ENCODE measurements at regions not wholly inside any gene's neighbourhood (a gene's known extent, or its start where the extent isn't known, plus 50 kb on each side); places are given as distances from the start of the nearest gene placed in this dataset.

DNA sequence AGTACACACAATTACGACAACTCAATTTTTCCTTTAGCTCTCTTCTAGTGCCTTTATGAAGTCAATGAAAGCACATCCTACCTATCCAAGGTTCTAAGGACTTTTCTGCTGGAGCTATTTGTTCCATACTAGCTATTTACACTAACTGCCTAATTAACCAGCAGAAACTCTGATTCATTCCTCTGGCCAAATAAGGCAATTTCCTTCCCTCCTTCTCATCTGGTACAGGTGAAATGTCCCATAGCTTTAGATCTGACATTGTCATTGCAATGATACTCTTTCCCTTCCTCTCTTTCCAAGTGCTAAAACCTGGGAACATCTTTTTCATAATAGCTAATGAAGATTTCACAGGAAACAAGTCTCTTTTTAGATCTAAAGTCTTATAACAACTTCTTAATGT is 521.7 kb downstream of the SOX2 start:
- DNase-seq = no peak

DNA sequence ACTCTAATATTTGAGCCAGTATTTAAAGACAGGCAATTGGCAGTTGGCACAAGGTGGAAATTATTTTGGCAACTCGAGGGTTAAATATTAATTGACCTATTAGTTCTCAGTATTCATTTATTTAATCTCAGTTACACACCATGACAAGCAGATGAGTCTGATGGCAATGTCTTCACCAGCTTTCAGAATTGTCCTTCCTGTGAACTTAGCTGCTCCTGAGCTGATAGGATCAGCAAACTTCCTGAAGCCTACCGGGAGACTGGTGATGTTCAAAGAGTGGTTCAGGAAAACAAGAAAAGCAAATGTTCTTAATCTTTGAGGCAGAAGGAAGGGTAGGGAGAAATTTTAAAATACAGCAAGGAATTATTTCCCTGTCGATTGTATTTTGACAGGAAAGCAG is 522.2 kb downstream of the SOX2 start:
- DNase-seq = no peak

DNA sequence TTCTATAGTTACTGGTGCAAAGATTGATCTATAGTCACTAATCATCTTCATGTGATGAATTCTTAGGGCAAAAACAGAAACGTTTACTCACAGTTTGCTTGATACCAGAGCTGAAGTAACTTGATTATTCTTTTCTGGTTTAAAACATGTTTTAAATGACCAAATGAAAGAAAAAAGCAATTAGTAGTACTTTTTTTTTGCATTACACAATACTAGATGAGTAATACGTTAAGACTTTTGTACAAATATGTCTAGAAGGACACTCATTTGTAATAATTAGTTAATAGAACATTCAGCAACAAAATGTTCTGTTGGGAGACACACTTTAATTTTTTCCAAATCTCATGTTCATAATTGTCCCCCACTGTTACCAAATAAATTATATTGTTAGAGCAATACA is 523.2 kb downstream of the SOX2 start:
- no peak for DNase-seq

DNA sequence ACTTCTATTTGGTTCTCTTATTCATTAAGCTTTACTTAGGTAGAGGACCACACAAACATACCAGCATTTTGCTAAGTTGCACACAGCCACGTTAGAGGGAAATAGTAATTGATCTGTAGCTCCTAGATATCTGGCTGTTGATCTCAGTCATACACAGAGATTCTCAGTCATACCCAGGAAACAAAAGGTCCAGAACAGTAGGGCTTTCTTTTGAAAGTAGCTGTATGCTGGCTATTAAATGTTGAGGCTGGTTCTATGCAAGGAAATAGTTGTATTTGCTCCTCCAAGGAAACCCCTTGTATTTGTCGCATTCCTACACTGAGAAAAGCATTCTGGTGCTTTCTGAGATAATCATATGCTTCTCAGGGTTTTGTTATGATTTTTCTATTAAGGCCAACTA is 523.8 kb downstream of the SOX2 start:
- no peak for DNase-seq

DNA sequence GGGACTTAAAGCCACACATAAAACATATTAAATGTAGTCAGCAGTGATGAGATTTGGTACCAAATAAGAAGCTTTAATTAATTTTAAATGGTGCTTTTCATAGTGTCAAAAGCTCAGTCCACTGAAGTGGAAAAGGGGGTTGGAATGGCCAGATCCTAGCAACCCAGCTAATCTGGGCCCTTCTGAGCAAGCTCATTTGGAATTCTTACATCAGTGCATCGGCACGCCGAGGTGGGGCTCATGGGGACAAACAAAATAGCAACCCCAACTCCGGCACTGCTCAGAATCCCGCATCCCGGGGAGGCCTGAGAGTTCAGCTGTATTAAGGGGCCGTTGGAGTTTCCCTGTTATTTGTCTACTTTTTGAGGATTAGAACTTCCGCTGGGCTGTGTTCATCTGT is 526.4 kb downstream of the SOX2 start:
- no peak for DNase-seq

DNA sequence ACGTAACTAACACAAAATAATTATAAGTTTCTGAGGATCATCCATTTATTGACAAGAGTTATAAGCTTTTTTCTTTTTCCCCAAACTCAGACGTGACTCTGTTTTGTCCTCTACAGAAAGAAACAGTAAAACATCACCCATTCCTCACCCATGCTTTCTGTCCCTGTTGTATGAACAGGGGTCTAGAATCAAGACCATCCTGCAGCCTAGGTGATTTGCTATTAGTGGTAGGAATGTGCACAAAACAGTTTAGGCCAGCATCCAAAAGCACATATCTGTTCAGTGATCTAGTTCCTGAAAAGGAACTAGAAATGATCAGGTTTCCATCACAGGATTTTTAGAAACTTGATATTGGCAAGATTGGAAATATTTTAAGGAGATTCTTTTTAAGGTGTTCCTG is 527.6 kb downstream of the SOX2 start:
- DNase-seq = no peak

DNA sequence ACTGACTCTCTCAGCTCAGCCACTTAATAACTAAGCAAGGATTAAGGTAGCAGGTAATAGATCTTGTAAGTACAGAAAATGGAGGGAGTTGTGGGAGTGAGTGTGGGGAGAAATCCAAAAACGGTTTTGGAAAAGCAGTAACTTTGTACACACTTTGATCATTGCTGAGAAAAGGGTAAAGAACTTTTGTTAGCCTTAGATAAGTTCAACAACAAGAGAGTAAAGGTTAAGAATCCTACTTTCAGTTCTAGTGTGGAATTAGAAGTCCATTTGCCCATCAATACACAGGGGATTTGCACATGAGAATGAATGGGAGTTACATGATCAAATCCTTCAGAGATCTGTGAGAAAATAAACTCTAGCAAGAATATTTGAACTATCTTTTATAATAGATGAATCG is 528.7 kb downstream of the SOX2 start:
- no peak for DNase-seq

DNA sequence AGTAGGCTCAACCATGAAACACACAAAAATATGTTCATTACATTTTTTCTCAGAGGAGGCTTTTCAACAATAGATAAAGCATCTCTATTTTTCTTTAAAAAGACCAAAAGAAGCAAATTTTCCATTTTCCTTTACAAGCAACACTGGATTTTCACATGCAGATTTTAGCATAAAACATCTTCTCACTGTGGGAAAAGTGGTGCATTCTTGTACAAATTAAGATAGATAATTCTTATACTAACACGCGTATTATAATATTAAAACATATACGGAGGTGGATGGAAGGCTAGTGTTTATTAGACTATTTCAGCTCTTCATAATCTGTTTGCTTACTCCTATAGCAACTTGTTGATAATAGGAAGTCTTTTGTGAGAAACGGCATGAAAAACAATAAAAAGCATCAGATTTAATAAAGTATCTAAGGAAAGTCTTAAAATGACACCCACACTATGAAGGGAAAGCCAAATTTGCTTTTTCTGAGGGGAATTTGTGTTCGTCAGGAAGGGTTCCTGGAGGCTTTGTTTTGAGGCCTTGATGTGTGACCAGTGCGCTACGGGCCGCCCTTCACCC is 529.6 kb downstream of the SOX2 start:
- DNase-seq = no peak

DNA sequence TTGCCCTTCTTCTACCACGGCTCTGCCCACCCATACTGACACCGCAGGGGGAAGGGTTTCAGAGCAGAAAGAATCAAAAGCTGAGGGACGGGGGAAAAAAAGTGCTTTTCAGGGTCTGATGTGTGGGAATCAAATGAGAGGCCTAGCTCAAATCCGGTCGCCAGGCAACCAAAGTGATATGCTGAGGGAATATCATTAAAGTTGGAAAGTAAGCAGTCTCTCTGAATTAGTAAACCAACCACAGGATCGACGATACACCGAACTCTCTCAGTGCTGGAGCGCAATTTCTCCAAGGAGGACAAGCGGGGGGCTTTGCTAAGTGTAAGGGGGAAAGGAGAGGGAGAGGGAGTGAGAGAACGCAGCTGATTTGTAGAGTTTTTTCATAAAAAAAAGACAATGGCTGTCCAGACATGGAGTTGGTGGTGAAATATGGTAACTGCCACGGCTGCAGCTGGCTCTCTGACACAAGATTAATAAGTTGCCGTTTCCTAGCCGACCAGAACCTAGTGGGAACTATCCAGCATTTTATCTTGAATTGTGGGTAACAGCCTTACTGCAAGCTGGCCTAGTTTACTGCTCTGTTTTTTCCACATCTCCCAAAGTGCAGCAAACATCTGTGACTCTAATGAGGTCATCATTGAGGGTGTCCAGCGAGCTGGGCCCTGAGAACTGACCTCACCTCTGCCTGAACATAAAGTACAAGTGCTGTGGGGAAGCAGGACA is 530.2 kb downstream of the SOX2 start:
- no peak for DNase-seq

DNA sequence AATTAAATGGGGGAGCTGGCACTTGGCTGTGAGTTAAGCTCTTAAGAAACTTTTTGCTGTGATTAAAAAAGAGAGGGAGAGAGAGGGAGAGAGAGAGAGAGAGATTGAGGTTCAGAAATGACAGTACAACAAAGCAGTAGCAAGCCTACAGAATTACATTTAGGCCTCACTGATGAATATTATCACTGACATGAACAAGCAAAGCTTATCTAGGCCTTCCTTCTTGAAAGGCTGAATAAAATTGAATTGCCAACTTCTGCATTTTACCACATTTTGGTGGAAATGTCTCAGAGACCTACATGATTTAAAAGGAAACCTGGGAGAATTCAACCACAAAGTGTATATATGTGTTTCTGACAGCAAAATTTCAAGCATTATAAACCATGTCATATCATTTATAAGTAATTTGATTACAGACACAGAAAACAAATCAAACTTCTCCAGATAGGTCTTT is 530.8 kb downstream of the SOX2 start:
- no peak for DNase-seq

DNA sequence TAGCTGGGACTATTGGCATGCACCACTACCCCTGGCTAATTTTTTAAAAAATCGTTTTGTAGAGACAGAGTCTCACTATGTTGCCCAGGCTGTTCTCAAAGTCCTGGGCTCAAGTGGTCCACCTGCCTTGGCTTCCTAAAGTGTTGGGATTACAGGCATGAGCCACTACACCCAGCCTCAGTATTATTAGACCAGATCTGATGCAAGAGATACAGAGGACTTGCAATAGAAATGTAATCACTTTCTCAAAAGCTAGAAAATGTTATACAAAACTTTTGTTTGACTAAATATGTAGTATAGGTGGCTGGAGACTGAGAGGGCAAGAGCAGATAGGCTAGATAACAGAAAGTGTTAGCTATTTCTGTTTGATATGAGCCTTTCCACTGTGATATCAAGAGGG is 531.9 kb downstream of the SOX2 start:
- DNase-seq = no peak

DNA sequence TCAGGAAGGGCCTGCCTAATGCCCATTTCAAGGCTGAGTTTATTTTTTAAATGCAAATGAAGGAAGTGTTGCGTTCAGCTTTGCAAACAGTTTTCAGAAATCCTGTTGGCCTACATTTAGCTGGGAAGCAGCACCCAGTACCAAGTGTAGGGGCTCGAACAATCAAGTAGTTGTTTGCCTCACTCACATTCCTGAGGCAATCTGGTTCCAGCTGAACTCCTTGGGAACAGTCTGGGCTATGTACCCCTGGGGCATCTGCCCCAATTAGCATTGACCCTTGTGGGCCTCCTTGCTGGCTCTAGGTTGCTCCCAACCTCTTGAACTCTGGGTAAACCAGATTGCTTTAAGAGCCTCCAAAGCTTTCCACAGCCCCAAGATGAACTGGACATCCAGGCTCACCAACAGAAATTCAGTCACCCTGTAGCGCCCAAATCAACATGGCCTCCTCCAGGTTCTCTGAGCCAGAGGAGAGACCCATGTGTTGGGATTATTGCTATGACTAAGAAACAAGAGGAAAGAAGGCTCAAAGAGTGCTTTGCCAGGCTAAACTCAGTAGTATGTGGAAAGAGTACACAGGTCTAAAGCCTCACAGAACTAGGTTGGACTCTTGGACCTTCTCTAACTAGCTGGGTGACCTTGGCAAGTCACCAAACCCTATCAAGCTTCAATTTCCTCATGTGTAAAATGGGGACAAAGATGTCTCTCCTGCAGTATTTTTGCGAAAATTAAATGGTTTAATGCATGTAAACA is 532.7 kb downstream of the SOX2 start:
- DNase-seq = no peak

DNA sequence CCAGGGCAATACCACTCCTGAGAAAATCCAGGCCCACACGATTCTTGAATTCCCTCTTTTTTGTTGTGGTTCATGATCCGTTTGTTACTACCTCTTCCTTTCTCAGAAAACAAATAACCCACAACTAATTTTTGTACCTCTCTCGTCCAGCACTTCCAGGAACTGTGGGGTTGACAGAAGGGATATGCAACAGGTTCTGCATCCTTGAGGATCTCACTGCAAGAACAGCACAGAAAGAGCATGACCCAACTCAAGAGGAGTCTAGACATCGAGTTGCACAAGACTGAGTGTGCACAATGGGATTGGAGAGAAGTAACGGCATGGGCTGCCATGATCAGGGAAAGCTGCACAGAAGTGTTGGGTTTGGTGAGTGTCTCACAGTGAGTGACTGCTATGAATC is 533.3 kb downstream of the SOX2 start:
- DNase-seq = no peak

DNA sequence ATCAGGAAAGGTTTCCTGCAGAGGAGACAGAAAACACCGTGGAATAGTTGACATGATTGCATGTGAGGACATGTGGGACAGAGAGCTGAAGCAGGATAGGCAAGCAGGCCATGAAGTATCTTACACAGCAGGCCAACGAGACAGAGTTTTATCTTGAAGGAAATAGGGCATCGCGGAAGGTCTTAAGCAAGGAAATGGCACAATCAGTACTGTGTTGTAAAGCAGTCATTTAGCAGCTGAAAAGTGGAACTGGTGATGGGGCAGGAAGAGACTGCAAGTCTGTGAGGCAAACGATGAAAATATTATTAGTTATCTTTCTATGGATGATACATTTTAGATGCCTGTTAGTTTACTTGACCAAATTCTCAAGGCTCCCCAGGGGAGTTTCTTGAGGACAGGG is 535.1 kb downstream of the SOX2 start:
- no peak for DNase-seq

DNA sequence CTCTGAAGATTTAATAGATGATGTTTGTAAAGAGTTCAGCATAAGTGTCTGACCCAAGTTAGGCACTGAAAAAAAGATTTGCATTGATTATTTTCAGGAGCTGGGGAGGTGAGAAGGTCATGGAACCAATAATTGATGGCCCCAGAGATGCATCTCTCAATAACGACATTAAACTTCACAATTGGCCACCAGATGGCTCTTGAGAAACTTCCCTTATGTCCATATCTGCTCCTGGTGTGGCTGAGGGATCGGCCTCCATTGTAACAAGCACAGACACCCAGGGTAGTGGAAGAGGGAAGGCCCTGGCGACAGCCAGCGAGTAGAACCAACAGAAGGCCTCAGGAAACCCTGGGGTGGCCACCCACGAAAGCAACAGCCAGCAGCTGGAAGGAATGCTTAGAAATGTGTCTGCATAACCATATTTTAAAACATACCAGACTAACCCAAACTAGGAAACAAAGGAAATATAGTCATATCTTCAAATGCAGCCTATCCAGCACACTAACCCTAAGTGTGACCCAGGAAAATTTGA is 536.7 kb downstream of the SOX2 start:
- no peak for DNase-seq

DNA sequence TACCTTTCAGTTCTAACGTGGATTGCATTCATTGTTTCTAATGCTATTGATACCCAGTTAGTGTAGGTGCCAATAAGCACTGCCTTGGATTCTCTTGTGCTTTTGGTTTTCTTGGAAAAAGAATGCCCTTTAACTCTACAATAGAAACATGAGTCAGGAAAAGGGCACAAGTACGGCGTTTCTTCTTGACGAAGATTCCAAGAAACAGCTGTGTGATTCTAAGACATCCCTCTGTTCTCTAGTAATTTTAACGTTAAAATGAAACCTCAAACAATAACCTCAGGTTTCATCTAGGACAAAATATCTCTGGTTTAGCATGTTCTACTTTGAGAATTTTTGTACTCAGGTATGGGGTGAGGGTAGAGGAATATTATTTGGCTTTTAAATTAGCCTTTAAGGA is 540.5 kb upstream of the ATP11B start:
- DNase-seq = no peak

DNA sequence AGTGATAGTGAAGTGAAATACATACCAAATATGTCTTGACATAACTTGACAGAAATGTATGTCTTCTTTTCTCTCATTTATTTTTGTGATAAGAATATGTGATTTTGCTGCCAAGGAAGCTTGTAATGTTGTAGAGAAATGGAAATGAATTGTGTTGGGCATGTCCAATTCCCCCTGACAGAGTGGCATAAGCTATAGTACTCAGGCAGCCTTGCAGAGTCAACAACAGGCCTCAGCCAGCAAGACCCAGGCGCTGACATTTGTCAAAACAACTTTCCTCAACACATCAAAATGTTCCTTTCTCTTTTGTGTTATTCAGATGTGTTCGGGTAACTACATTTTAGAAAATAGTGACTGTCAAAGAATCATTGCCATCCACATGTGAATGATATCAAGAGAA is 538.1 kb upstream of the ATP11B start:
- no peak for DNase-seq

DNA sequence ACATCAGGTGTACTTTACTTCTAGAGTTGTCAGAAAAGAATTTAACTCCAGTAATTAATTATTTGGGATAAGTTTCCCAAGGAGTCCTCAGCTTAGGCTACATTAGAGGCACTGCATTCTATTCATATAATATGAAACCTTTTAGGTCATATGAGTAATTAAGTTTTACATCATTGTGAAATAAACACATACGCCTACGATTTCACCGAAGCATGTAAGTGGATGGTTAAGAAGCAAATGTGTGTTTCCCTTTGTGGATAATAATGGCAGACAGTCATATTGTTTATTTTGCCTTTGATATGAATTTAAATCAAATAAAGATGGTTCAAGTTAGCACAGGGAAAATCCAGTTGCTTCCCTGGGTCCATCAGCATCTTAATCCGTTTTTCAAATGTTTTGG is 535.9 kb upstream of the ATP11B start:
- DNase-seq = no peak

DNA sequence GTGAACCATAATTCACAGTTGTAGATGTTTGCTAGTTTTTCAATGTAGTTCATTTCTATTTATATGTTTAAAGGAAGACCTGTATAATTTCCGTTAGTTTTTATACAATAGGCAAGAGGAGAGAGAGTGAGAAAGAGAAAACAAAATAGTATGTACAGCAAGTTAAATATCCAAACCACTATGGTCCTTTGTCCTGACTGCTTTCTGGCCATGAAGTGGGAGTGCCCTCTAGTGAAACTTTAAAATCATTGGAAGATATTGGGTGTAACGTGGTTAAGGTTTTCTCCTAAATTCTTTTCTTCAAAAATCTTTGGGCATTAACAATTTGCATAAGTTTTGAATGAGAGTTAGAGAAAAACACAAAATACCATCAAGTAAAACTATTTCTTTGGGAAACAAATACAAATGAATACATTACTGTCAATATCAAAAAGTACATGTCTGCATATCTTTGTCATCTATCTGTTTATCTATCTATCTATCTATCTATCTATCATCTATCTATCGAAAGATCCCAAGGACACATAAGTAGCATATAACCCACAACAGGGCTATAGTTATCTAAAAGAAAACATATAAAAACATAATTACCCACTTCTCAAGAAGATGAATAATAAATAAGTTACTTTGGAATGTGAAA is 534.6 kb upstream of the ATP11B start:
- DNase-seq = no peak

DNA sequence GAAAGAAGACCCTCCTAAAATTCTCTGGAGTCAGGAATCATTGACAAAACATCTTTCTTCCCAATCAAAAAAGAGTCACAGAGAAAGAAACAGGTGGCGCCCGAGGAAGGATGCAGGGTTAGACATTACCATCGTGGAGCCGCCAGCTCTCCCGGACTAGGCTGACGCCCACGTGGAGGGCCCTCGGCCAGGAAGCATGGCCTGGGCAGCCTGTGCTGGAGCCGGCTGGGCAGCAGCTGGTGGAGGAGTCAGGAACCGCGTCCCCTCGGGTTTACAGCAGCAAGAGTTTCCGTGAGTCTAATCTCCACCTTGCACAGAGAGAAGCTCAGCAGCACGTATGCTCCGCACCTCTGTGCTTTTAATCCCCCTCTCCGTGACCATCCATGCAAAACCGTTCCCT is 533.7 kb upstream of the ATP11B start:
- DNase-seq = no peak

DNA sequence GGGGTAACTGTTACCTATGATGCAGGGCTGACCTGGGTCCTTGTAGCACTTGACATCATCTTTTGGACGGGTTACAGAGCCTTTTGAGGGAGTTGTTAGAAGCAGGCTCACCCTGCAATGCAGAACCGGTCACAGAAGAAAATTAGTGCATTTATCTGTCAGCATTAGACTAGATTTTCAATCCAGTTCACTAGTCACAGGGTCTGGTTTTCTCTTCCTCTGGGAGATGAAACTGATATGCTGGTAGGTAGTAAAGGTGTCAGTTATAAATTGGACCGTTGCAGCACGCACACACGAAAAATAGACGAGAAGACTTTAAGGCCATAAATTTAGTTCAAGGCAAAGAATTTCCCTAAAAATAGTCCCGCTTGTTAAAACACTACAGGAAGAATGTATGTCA is 532.3 kb upstream of the ATP11B start:
- DNase-seq = no peak

DNA sequence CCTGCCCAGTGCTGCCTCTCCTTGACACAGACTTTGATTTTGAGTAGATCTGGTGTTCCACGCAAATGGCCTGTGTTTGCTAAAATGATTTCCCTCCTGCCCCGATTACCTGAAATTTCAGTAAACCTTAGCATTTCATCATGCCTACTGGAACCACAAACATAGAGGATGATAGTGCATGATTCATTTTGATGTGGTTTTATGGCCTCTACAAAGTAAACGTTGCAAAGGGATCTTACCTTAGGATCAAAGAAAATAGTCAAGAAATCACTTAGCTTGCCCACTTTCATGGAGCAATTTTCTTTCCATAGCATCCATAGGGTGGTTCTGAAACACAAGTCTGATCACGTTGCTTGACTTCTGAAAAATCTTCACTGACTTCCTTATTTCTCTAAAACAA is 524.6 kb upstream of the ATP11B start:
- DNase-seq = no peak

DNA sequence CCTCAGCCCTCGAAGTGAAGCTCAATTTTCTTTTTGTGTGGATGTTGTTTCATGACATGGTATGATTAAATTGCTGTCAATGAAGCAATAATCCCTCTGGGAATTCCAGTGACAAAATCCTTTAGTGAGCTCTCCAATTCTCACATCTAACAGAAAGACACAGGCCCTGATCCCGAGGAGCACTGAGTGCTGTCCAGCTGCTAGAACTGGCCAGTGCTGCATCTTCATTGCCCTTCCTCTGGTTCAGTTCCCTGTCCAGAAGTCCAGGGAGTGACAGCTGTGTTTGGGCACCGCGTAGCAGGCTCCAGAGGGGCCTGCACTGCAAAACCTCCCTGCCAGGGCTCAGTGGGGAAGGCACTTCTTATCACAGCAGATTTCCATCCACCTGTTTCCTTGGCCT is 516.8 kb upstream of the ATP11B start:
- no peak for DNase-seq

DNA sequence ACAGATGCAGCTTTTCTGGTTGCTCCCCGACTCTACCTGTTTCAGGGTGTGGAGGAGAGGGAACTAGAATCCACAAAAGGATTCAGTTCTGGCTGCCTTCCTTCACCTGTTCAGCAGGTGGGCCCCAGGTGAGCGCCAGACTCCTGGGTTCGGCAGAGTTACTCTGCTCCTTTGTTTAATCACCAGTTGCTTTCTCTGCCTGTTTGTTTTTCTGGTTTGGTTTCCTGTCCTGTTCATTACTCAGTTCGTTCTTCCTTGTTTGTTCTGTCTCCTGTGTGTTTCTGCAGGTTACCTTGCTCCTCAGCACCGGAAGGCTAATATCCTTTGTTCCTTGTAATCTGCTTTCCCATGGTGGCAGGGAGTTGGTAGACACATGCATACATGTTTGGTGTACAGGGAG is 508.5 kb upstream of the ATP11B start:
- DNase-seq = no peak

Measured in stimulated activated CD8-positive, alpha-beta memory T cell treated with anti-CD3 and anti-CD28 coated beads, Interleukin-4, amount 100 ng/mL, for 48 hours (primary cell).